Ascending aorta (tissue), 2 donors: ENCODE measurements at regions not wholly inside any gene's neighbourhood (a gene's known extent, or its start where the extent isn't known, plus 50 kb on each side); places are given as distances from the start of the nearest gene placed in this dataset.

Experiments used
- DNase-seq, 2 donors: peaks; one replicate each; pipeline ENCODE4 v3.0.0-alpha.2; 2019; ENCODE audit warnings: low spot score in 2 of 2
- H3K27ac ChIP-seq, 2 donors: fragments of 200-600 bp; sonication (generic); one replicate each; pipeline ENCODE4 v1.5.1; 2016 to 2017; ENCODE audit warnings: mild to moderate bottlenecking in 1 of 2
- H3K27me3 ChIP-seq: fragments of 200-600 bp; sonication (generic); one replicate; pipeline ENCODE4 v1.5.1; 2017
- H3K36me3 ChIP-seq, 2 donors: fragments of 200-600 bp; sonication (generic); one replicate each; pipeline ENCODE4 v1.5.1; 2016
- H3K4me1 ChIP-seq, 2 donors: fragments of 200-600 bp; sonication (generic); one replicate each; pipeline ENCODE4 v1.5.1; 2016 to 2017; ENCODE audit warnings: mild to moderate bottlenecking in 1 of 2
- H3K4me3 ChIP-seq, 2 donors: fragments of 200-600 bp; sonication (generic); one replicate each; pipeline ENCODE4 v1.5.1; 2016 to 2017; ENCODE audit warnings: mild to moderate bottlenecking in 1 of 2
- H3K9me3 ChIP-seq, 2 donors: fragments of 200-600 bp; sonication (generic); one replicate each; pipeline ENCODE4 v1.5.1; 2016
- intact Hi-C: fragments of 100-400 bp; cut with DNase I; formaldehyde crosslinking; loops from one replicate; pipeline ENCODE4 v1.15.1; 2023
- TF ChIP-seq, protein P1 (sequence below), 3 experiments: fragments of 200-600 bp in 2 of 3; fragments of 450-650 bp in 1 of 3; sonication (generic) in 2 of 3; IDR thresholded peaks; one replicate each; pipeline ENCODE4 v1.5.1; 2016 to 2019; ENCODE audit warnings: antibody characterized with exemption in 3 of 3, mild to moderate bottlenecking in 1 of 3, moderate library complexity in 1 of 3

DNA sequence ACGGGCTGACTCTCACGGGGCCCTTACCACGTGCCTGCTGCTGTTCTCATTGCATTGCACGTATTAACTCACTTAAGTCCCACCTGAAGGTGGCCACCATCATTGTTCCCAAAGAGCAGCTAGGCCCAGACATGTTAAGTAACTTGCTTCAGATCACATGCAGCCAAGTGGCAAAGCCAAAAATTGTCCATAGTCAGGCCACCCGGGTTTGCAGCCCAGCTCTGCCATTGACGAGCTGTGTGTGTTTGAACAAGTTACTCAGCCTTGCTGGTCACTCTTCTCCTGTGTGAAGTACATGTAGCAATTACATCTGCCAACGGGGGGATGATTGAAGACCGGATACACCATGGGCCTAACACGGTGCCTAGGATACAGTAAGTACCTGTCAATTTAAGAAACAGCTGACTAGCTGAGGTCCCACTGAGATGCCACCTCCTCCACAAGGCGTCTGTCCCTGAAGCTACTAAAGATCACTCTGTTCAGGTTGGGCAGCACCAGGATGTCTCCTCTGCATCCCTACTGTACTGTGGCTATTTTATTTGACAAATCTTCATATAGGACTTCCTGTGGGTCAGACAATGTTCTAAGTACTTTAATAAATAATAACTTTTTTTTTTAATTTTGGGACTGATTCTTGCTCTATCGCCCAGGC is 154.2 kb upstream of the MYCN start:
- no peaks in the 10 kb centered on the region for H3K36me3 ChIP-seq
- intact Hi-C loops: no loop called here
- H3K27ac ChIP-seq: no peak overlapping the region
- no peaks in the 10 kb centered on the region for H3K27me3 ChIP-seq
- no peak overlapping the region for H3K4me3 ChIP-seq
- no peaks in the 10 kb centered on the region for H3K4me1 ChIP-seq
- DNase-seq: no peak
- TF ChIP-seq, protein P1, sequence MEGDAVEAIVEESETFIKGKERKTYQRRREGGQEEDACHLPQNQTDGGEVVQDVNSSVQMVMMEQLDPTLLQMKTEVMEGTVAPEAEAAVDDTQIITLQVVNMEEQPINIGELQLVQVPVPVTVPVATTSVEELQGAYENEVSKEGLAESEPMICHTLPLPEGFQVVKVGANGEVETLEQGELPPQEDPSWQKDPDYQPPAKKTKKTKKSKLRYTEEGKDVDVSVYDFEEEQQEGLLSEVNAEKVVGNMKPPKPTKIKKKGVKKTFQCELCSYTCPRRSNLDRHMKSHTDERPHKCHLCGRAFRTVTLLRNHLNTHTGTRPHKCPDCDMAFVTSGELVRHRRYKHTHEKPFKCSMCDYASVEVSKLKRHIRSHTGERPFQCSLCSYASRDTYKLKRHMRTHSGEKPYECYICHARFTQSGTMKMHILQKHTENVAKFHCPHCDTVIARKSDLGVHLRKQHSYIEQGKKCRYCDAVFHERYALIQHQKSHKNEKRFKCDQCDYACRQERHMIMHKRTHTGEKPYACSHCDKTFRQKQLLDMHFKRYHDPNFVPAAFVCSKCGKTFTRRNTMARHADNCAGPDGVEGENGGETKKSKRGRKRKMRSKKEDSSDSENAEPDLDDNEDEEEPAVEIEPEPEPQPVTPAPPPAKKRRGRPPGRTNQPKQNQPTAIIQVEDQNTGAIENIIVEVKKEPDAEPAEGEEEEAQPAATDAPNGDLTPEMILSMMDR (IDR thresholded peaks at IDR 0.05): no peak
- no peaks in the 10 kb centered on the region for H3K9me3 ChIP-seq

DNA sequence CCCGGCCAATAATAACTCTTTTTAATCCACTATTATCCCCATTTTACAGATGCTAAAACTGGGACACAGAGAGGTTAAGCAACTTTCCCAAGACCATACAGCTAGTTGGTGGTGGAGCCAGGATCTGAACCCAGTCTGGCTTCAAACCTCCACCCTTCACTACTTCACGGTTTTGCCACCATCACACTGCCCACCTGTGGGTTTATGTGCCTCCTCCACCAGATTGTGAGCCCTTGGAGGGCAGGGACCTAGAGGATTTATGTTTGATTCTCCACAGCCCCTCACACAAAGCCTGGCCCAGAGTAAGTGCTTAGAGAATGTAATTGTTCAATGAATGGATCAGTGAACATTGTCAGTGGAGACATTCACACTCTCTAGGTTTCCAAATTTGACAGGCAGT is 153.4 kb upstream of the MYCN start:
- H3K36me3 ChIP-seq: no peaks in the 10 kb centered on the region
- H3K27me3 ChIP-seq: no peaks in the 10 kb centered on the region
- DNase-seq: no peak
- intact Hi-C loops: no loop called here
- no peaks in the 10 kb centered on the region for H3K4me1 ChIP-seq
- H3K9me3 ChIP-seq: no peaks in the 10 kb centered on the region
- H3K27ac ChIP-seq: no peak overlapping the region
- TF ChIP-seq, protein P1 (IDR thresholded peaks at IDR 0.05): no peak
- no peak overlapping the region for H3K4me3 ChIP-seq

DNA sequence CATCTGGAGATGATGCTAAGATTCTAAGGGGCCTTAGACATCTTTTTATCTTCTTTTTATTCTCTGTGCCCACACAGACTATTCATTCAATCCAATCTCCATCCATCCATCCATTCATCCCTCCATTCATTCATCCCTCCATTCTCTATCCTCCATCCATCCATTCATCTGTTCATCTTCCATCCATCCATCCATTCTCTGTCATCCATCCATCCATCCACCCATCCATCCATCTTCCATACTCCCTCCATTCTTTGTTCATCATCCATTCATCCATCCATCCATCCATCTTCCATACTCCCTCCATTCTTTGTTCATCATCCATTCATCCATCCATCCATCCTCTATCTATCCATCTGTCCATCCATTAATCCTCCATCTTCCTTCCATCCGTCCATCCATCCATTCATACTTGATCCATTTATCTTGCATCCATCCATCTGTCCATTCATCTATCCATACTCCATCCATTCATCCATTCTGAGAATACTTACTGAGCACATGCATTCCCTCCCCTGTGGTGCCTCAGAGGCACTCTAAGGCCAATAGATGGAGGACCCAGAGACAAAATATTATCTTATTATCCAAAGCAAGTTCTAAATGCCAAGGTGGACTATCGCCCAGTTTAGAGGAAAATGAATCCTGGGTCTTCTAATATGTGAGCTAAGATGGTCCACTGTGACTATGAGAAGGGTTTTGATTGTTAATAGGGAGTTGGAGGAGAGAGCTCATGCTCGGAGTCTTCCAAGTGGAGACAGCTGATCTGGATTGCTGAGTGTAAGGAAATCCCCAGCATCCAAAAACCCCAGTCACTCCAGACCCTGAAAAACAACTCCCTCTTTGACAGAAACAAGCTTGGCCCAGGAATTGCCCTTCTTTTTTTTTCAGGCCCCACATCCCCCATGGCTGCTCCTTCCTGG is 152.6 kb upstream of the MYCN start:
- intact Hi-C loops: no loop called here
- TF ChIP-seq, protein P1 (IDR thresholded peaks at IDR 0.05): no peak
- no peaks in the 10 kb centered on the region for H3K9me3 ChIP-seq
- no peak for DNase-seq
- H3K4me1 ChIP-seq: no peaks in the 10 kb centered on the region
- H3K4me3 ChIP-seq: no peak overlapping the region
- no peaks in the 10 kb centered on the region for H3K27me3 ChIP-seq
- H3K36me3 ChIP-seq: no peaks in the 10 kb centered on the region
- no peak overlapping the region for H3K27ac ChIP-seq

DNA sequence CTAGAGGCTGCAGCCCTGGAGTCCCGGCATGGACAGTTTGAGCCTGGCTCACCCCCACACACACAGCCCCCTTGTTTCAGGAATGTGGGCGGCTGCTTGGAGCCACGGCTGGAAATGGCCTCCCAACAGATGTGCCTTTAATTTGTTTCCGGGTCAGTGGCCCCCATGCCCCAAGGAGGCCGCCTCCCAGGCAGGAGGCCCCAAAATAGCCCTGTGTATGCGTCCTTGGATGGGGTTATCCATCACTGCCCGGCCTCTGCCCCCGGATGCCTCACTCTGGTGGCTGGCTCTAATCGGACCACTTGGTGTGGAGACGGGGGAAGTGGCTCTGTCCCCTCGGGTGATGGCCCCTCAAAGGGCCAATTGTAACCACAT is 151.9 kb upstream of the MYCN start:
- DNase-seq: no peak
- no peaks in the 10 kb centered on the region for H3K27me3 ChIP-seq
- intact Hi-C loops: no loop called here
- no peak overlapping the region for H3K4me3 ChIP-seq
- TF ChIP-seq, protein P1 (IDR thresholded peaks at IDR 0.05): no peak
- H3K9me3 ChIP-seq: no peaks in the 10 kb centered on the region
- no peaks in the 10 kb centered on the region for H3K4me1 ChIP-seq
- H3K36me3 ChIP-seq: no peaks in the 10 kb centered on the region
- H3K27ac ChIP-seq: no peak overlapping the region

DNA sequence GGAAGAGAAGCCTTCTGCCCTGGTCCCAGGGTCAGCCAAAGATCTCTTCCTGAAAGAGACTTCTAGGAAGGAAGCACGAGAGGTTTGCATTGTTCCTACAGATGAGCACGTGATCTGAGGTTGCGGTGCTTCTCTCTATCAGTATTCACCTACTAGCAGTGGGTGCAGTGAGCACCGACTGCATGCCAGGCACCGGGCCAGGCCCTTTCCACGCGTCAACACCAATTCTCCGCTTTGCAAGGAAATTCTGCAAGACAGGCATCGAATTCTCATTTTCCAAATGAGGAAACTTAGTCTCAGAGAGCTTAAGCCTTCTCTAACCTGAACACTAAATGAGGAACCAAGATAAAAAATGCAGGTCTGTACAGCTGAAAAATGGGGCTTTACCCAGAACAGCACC is 151.5 kb upstream of the MYCN start:
- H3K27me3 ChIP-seq: no peaks in the 10 kb centered on the region

More for the DNA sequence above, 151.5 kb upstream of the MYCN start:
- Histone ChIP-seq H3K27ac (no peak overlapping the region), H3K36me3 (no peaks in the 10 kb centered on the region), H3K9me3 (no peaks in the 10 kb centered on the region), H3K4me3 (no peak overlapping the region), H3K4me1 (no peaks in the 10 kb centered on the region)
- intact Hi-C loops: no loop called here
- DNase-seq: no peak
- TF ChIP-seq, protein P1 (IDR thresholded peaks at IDR 0.05): no peak
